Astrocyte of the cerebellum (primary cell): ENCODE measurements at regions not wholly inside any gene's neighbourhood (a gene's known extent, or its start where the extent isn't known, plus 50 kb on each side); places are given as distances from the start of the nearest gene placed in this dataset.

ENCODE experiments used
- DNase-seq: peaks from one replicate; pipeline ENCODE4 v3.0.0-alpha.2; 2011; ENCODE audit warnings: low read depth
- H3K4me3 ChIP-seq: 2 replicates; pipeline ENCODE4 v1.5.1; 2011; ENCODE audit warnings: mild to moderate bottlenecking, low read depth, low read length, moderate library complexity
- in situ Hi-C: cut with HindIII; loops from 2 replicates; pipeline ENCODE4 v1.10.0; 2017; ENCODE audit warnings: low sequenced_read_pairs
- TF ChIP-seq, protein P1 (sequence below): IDR thresholded peaks from 2 replicates; pipeline ENCODE4 v1.5.1; 2012; ENCODE audit warnings: low read length, low read depth, moderate library complexity, mild to moderate bottlenecking; ENCODE audit errors: missing control alignments

DNA sequence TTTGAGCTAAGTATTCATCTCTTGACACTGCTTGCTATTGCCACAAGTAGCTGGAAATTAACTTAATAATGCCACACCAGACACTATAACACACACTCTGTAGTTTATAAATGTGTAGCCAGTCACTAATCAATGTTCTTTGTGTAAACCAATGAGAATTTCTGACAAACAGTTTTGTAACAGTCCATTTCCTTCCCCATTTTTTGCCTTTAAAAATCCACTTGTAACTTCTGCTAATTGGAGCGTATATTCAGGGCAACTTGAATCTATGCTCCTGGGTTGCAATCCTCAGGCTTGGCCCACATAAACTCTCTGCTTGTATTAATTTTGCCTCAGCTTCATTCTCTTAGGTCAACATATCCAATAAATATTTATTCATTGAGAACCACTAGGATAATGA, 125.0 kb upstream of the DHRS4 start:
- no peak overlapping the region for H3K4me3 ChIP-seq
- no peak for DNase-seq
- in situ Hi-C loops, result no loop called here
- TF ChIP-seq, protein P1, sequence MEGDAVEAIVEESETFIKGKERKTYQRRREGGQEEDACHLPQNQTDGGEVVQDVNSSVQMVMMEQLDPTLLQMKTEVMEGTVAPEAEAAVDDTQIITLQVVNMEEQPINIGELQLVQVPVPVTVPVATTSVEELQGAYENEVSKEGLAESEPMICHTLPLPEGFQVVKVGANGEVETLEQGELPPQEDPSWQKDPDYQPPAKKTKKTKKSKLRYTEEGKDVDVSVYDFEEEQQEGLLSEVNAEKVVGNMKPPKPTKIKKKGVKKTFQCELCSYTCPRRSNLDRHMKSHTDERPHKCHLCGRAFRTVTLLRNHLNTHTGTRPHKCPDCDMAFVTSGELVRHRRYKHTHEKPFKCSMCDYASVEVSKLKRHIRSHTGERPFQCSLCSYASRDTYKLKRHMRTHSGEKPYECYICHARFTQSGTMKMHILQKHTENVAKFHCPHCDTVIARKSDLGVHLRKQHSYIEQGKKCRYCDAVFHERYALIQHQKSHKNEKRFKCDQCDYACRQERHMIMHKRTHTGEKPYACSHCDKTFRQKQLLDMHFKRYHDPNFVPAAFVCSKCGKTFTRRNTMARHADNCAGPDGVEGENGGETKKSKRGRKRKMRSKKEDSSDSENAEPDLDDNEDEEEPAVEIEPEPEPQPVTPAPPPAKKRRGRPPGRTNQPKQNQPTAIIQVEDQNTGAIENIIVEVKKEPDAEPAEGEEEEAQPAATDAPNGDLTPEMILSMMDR, result no peak

DNA sequence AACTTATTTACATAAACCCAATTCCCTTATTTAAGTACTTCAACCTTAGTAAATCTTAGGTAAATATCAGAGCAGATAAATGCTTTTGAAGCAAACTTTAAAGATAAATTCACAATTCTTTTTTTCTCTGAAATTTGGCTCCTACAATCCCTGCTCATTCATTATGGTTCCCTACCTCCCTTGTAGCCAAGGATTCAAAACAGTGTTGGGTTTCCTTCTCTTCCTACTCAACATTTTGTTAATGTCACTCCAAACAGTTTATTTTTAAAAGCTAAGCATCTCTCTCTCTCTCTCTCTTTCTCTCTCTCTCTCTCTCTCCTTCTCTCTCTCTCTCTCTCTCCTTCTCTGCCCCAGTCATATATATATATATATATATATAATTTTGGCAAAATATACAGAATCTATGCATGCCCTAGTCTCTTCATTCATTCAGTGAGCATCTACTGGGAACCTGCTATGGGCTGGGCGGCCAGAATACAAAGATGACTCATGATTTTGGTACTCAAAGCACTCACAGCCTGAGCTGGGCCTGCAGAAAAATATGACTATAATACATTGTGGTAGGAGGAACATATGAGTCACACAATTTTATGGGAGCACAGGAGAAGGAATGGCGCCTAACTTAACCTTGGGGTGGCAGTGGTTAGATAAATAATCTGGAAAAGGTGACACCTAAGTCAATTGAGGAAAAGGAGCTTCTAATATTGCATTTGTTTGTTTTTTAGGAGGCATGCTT, 123.7 kb upstream of the DHRS4 start:
- TF ChIP-seq, protein P1, result no peak
- peak; percentile 83 for DNase-seq
- in situ Hi-C loops, result no loop called here
- no peak overlapping the region for H3K4me3 ChIP-seq

DNA sequence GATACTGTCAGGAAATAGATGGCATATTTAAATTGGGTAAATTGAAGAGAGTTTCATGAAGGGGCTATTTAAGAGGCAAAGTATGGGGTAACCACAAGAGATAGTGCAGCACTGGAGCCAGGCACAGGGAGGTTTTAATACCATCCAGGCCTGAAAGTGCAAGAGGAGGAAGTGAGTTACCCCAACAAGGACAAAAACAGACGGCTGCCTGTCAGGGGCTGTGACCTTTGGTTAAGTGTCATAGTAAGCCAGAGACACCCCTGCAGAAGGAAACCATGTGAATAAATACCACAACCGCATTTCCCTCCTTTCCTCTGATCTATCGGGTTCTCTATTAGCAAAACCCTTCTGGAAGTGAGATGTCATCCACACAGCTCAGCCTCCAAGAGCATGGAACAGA, 122.0 kb upstream of the DHRS4 start:
- H3K4me3 ChIP-seq, result no peak overlapping the region
- TF ChIP-seq, protein P1, result no peak
- in situ Hi-C loops, result no loop called here
- no peak for DNase-seq

DNA sequence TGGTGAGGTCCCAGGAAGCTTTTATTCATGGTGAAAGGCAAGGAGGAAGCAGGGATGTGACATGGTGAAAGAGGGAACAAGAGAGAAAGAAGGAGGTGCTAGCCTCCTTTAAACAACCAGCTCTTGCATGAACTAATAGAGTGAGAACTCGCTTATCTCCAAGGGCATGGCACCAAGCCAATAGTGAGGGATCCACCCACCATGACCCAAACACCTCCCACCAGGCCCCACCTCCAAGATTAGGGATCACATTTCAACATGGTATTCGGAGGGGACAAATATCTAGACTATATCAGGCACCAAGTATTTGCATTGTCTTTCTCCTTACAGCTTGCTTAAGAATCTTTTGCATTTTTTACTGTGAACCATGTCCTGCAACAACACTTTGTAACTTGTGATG, 91.9 kb upstream of the DHRS4 start:
- DNase-seq, result no peak
- TF ChIP-seq, protein P1, result no peak
- H3K4me3 ChIP-seq, result no peak overlapping the region
- in situ Hi-C loops, result no loop called here

DNA sequence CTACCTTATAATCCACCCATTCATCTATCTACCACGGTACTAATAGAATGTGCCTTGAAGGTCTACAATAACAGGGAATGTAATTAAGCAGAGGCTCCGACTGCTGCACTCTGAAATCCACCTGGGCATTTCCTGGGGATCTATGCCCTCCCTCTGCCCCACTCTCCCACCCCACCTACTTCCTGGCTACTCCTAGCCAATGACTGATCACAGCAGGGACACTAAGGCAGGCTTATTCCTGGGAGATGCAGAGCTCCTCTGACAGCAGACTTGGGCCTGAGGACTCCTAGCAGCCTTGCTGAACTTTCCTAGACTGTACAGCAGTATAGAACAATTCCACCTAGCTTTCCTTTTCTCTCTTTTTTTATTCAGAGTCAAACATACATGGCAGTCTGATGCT, 91.1 kb upstream of the DHRS4 start:
- in situ Hi-C loops, result no loop called here
- DNase-seq, result no peak
- no peak overlapping the region for H3K4me3 ChIP-seq
- TF ChIP-seq, protein P1, result no peak

DNA sequence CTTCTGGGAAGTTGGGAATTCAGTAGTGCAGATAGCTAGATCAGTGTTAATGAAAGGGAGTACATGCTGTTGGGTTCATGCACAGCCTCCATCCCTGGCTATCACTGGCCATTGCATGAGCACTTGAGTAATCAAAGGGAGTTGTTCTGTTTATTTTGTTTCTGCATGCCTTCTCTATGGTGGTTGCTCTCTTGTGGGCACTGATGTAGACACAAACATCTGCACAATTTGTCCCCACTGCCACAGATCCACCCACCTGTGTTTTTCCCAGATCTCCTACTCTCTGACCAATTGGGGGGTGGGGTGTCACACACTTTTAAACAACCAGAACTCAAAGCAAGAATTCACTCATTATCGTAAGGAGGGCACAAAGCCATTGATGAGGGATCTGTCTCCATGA, 89.7 kb upstream of the DHRS4 start:
- no peak for DNase-seq
- TF ChIP-seq, protein P1, result no peak
- H3K4me3 ChIP-seq, result no peak overlapping the region
- in situ Hi-C loops, result no loop called here

DNA sequence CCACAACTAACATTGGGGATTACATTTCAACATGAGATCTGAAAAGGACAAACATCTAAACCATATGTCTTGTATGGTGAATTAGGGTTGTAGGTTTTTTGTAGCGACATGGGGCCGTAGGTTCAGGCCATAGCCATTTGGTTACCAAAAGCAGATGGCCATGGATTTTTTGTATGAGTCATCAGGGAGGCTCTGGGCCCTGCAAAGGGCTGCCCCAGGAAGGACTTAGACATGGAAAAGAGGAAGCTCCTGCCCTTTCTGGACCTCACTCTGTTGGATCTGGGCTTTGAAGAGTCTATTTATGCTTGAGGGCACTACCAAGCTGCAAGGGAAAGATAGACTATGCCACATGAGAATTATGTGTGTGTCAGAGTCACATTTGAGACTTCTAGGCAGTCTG, 89.3 kb upstream of the DHRS4 start:
- TF ChIP-seq, protein P1, result no peak
- in situ Hi-C loops, result no loop called here
- DNase-seq, result no peak

More for the DNA sequence above, 89.3 kb upstream of the DHRS4 start:
- no peak overlapping the region for H3K4me3 ChIP-seq
